GM19193 (cell line): ENCODE measurements at regions not wholly inside any gene's neighbourhood (a gene's known extent, or its start where the extent isn't known, plus 50 kb on each side); places are given as distances from the start of the nearest gene placed in this dataset.

Experiments used
- POLR2A ChIP-seq: IDR thresholded peaks from 4 replicates; pipeline ENCODE4 v1.6.1; 2011; ENCODE audit not compliant: insufficient read depth, insufficient read length; ENCODE audit errors: extremely low read depth

DNA sequence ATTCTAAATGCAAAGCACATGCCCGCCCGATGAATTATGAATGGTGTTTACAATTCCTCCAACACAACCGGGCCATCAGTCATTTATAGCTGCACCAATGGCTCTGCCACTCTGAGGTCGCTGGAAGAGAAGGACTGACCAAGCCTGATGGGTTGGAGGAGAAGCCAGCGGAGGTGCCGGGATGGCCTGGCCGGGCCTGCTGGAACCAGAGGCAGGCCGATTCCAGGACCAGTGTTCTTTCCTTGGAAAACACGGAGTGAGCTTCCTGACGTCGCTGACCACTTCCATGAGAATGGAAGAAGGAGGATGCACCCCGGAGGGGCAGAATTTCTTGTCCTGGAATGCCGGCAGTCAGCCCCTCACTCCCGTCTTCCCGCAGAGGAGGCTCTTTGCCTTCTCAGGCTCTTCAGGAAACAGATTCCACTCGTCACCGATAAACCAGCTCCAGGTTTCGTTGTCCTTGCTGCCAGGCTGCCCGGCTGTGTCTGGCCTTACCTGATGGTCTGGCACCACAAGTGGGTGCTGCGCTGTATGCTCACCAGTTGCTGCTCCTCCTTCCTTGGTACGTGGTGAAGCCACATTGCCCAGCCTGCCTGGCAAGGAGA is 358.5 kb upstream of the SFSWAP start:
- TF ChIP-seq POLR2A, result no peak

DNA sequence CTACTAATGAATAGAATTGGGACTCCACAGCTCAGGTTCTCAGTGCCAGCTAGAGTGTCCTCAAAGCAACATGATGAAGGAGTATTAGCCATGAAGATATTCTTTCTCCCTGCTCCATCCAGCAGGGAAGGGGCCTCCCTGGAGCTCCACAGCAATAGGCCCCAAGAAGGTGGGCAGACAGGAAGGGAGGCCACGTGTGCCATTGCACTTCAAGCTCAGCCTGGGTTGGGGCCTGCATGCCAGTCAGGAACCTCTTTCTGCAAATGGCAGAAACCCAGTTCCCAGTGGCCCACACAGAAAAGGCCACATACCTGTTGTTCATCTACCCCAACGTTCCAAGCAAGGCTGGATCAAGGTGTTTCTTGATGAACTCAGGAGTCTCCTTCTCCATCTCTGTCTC is 357.5 kb upstream of the SFSWAP start:
- TF ChIP-seq POLR2A, result no peak

DNA sequence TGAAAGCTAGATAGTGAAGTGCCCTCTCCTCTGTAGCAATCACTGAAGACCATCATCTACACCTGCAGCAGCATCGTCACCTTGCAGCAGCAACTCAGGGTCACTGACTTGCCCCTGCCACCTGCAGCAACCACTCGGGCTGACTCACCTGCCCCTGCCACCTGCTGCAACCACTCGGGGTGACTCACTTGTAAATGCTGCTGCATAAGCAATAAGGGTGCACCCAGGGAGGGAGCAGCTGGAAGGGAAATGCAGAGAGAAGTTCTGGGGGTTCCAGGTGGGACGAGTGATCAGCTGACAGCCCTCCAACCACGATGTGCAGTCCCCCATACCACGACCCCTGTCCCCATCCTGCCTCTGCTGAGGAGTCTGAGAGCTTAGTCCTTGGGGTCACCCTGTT is 357.1 kb upstream of the SFSWAP start:
- TF ChIP-seq POLR2A, result no peak

GRCh38 chr12:131355361-131356245 is 355.3 kb upstream of the SFSWAP start:
- no peak for TF ChIP-seq POLR2A

DNA sequence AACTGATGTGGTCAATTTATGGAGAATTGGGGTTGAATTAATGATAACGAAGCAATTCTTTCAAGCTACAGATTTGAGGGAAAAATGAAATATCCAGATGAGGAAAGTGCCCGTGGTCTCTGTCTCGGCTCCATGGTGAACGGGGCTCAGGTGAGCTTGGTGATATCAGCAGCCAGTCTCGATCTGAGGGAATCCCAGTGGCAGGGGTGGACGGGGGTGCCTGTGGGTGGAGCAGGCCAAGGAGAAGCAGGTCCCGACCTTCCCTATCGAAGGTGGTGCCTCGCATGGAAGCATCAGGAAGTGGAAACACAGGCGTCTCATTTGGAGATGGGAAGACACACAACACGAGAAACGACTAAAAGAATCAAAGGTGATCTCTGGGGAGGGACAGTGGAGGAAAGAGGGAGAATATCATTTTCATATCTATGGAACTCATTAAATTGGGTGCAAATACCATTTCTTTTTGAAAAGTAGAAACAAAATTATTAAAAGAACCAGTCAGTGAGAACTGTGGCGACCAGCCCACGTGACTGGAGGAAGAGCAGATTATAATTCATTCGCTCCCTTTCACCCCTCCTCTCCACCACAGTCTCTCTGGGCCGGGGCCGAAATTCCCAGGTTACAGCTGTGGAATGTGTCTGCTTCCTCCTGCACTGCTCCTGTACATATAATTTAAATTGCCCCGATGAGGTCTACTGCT is 354.3 kb upstream of the SFSWAP start:
- TF ChIP-seq POLR2A, result no peak

DNA sequence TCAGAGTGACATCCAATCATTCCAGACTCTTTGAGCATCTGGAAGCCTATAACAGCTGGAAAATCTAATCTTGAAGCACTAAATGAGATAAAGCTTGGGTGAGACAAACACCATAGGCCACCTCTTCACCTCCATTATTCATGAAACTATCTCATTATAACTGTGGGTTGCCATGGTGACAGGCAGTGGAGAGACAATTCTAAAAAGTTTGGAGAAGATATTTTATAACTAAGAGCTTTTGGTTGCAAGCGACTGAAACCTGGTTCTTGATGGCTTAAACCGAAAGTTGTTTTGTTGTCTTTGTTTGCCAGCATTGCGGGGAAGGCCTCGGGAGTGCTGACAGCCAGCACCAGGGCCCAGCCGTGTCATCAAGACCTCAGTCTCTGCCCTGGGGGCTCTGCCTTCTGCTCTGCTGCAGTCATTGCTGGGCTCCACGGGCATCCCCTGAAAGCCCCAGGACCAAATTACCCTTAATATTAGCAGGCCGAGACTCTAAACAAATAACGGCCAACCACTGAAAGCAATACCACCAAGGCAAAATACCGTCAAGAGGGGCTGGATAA is 353.6 kb upstream of the SFSWAP start:
- no peak for TF ChIP-seq POLR2A

GRCh38 chr12:131357920-131358319 is 353.0 kb upstream of the SFSWAP start:
- no peak for TF ChIP-seq POLR2A

- no peak for TF ChIP-seq POLR2A
Measured at GRCh38 chr12:131362291-131363211, 348.3 kb upstream of the SFSWAP start.

GRCh38 chr12:131363393-131363792 is 347.5 kb upstream of the SFSWAP start:
- TF ChIP-seq POLR2A, result no peak

DNA sequence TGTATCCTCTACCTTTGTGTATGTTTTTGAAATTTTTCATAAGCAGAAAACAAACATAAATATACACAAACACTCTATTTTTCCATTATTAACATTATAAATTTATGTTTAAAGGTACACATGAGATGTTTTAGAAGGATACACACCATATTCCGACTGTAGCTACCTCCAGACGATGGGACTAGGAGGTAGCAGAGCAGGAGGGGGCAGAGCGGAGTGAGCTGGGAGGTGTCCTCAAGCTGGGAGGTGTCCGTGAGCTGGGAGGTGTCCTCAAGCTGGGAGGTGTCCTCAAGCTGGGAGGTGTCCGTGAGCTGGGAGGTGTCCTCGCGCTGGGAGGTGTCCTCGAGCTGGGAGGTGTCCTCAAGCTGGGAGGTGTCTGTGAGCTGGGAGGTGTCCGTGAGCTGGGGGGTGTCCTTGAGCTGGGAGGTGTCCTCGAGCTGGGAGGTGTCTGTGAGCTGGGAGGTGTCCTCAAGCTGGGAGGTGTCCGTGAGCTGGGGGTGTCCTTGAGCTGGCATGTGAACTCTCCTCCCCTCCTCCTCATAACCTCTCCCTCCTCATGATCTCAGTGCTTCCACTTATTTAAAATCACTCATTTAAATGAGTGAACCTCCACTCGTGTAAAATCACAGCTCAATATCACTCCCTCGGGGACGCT is 346.9 kb upstream of the SFSWAP start:
- no peak for TF ChIP-seq POLR2A

DNA sequence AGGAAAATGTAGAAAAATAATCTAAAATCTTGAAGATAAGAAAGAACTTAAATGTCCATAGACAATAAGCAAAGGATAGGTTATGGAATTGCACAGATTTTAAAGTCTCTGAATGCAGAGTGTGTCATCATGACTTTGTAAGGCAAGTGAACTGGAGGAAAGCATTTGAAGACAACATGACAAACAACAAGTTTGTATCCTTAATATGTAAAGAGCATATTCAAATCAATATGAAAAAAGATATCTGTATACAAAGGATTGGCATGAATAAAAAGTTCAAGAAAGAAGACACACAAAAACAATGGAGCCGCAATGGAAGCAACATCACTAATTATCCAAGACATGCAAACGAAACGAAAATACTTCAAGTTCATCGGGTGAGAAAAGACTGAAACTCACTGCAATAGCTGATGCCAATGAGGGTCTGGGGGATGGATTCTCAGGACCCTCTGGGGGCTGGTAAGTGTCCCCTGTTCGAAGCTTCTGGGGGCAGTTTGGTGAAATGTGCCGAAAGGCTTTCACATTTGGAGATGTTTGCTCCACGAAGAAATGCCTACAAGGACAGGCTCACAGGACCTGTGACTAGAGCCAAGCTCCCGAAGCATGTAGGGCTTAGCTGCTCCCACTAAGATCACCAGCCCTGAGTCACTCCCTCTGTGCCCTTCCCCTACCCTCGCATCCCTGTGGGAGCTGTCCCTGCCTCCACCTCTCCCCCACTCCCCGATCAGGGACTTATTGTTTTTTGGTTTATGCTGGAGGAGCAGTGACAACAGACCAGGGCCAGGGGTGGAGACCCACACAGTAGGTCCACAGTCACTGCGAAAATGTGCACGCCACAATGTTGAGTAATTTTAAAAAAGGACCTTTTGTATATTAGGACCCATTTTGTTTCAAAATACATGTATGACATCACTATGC is 345.7 kb upstream of the SFSWAP start:
- TF ChIP-seq POLR2A, result no peak

DNA sequence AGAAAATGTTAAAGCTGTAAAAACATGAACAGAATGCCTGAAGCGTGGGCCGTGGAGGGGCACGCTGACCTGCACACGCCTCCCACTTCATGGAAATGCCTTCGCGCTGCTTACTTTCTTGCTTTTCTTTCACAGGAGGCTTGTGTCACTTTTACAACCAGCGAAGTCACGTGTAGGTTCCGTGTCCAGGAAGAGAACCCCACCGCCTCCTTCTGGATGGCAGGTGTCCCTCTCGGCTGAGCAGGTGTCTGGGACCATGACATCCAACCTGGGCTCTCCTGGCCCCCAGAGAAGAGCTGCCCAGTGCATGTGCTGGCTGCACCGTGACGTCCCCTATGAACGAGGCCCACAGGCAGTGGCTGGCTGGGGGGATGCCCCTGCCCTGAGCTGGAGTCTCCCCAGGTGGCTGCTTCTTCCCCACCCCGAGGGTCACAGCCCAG is 345.0 kb upstream of the SFSWAP start:
- no peak for TF ChIP-seq POLR2A
